Colonic mucosa (tissue), 4 donors: ENCODE measurements at regions not wholly inside any gene's neighbourhood (a gene's known extent, or its start where the extent isn't known, plus 50 kb on each side); places are given as distances from the start of the nearest gene placed in this dataset.
"Not testable (repeated sequence)": the region's sequence is repeated elsewhere in the genome, so short reads cannot be mapped to it uniquely, and the experiment has no call there.

ENCODE experiments used
- DNase-seq: peaks from one replicate; pipeline ENCODE4 v3.0.0-alpha.2; 2020
- H3K27ac ChIP-seq: fragments of 200-600 bp; one replicate; pipeline ENCODE4 v1.8.0; 2021
- H3K27me3 ChIP-seq: fragments of 200-600 bp; one replicate; pipeline ENCODE4 v1.8.0; 2021
- H3K36me3 ChIP-seq: fragments of 200-600 bp; one replicate; pipeline ENCODE4 v1.8.0; 2021
- H3K4me1 ChIP-seq: fragments of 200-600 bp; one replicate; pipeline ENCODE4 v1.8.0; 2021; ENCODE audit warnings: mild to moderate bottlenecking
- H3K4me3 ChIP-seq: fragments of 200-600 bp; one replicate; pipeline ENCODE4 v1.8.0; 2021
- H3K9ac ChIP-seq, 2 donors: one replicate each; pipeline ENCODE4 v1.7.0; 2013; ENCODE audit warnings: control low read depth in 2 of 2, low read depth in 2 of 2, low read length in 2 of 2
- H3K9me3 ChIP-seq: fragments of 200-600 bp; one replicate; pipeline ENCODE4 v1.8.0; 2021
- CTCF ChIP-seq: fragments of 200-600 bp; IDR thresholded peaks from one replicate; pipeline ENCODE4 v1.8.0; 2022; ENCODE audit warnings: antibody characterized with exemption, mild to moderate bottlenecking
- intact Hi-C: fragments of 100-400 bp; cut with DNase I; formaldehyde crosslinking; loops from one replicate; pipeline ENCODE4 v1.14.1; 2022
- donor health status: healthy.
- donor health status: DM: no; HTN: no; CAD: no.
- donor health status: DM: no; HTN: no; CAD: no.

GRCh38 chr16:61128545-61129323 lies 907.5 kb downstream of the CDH8 start:
- no peak for DNase-seq
- no peaks in the 10 kb centered on the region for H3K4me1 ChIP-seq
- TF ChIP-seq CTCF, result no peak
- intact Hi-C loops, result no loop called here
- H3K9ac ChIP-seq, result no peak overlapping the region
- H3K27me3 ChIP-seq, result no peaks in the 10 kb centered on the region
- H3K36me3 ChIP-seq, result no peaks in the 10 kb centered on the region
- H3K27ac ChIP-seq, result no peak overlapping the region
- H3K4me3 ChIP-seq, result no peak overlapping the region
- H3K9me3 ChIP-seq, result no peaks in the 10 kb centered on the region

DNA sequence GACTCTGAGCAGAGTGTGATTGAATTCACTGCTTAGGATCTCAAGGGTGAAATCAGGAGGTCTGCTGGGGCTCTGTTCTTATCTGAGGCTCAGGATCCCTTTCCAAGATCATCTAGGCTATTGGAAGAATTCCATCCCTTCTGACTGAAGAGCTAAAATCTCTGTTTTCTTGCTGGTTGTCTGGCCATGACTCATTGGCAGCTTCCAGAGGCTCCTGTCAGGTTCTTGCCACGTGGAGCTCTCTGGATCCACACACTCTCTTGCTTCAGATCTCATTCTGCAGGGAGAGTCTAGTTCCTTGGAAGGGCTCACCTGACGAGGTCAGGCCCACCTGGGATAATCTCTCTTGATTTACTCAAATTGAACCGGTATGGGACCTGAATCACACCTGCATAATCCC lies 930.7 kb downstream of the CDH8 start:
- no peak overlapping the region for H3K27ac ChIP-seq
- H3K9me3 ChIP-seq, result no peaks in the 10 kb centered on the region
- no peaks in the 10 kb centered on the region for H3K4me1 ChIP-seq
- no peak for TF ChIP-seq CTCF
- H3K27me3 ChIP-seq, result no peaks in the 10 kb centered on the region
- intact Hi-C loops, result no loop called here
- H3K4me3 ChIP-seq, result no peak overlapping the region
- DNase-seq, result no peak
- H3K9ac ChIP-seq, result no peak overlapping the region
- no peaks in the 10 kb centered on the region for H3K36me3 ChIP-seq

DNA sequence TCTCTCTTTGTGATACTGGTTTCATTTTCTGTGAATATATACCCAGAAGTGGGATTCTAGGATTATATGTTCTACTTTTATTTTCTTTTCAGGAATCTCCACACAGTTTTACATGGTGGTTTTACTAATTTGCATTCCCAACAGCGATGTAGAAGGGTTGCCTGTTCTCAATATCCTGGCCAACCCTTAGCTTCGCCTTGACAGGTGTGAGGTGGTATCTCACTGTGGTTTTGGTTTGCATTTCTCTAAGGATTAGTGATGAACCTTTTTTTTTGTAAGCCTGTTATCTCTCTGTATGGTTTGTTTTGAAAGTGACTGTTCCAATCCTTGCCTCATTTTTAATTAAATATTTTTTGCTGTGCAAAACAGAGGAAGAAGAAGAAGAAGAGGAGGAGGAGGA lies 937.7 kb downstream of the CDH8 start:
- Histone ChIP-seq H3K27ac (no peak overlapping the region), H3K36me3 (no peaks in the 10 kb centered on the region), H3K9me3 (no peaks in the 10 kb centered on the region), H3K27me3 (no peaks in the 10 kb centered on the region), H3K9ac (no peak overlapping the region), H3K4me1 (no peaks in the 10 kb centered on the region), H3K4me3 (no peak overlapping the region)
- no peak for DNase-seq
- intact Hi-C loops, result no loop called here
- no peak for TF ChIP-seq CTCF

GRCh38 chr16:61091300-61091699 lies 944.9 kb downstream of the CDH8 start:
- DNase-seq, H3K4me3 ChIP-seq, H3K36me3 ChIP-seq, H3K27me3 ChIP-seq, H3K4me1 ChIP-seq, intact Hi-C loops, H3K9ac ChIP-seq, H3K27ac ChIP-seq, H3K9me3 ChIP-seq: not testable (repeated sequence)

- H3K27ac ChIP-seq, result no peak overlapping the region
- no peaks in the 10 kb centered on the region for H3K4me1 ChIP-seq
- H3K9me3 ChIP-seq, result no peaks in the 10 kb centered on the region
- no peak for TF ChIP-seq CTCF
- H3K36me3 ChIP-seq, result no peaks in the 10 kb centered on the region
- no peak for DNase-seq
- no peak overlapping the region for H3K9ac ChIP-seq
- intact Hi-C loops, result no loop called here
- no peak overlapping the region for H3K4me3 ChIP-seq
- H3K27me3 ChIP-seq, result no peaks in the 10 kb centered on the region
Measured at GRCh38 chr16:61083711-61084110, 952.5 kb downstream of the CDH8 start.

- Histone ChIP-seq H3K4me1 (no peaks in the 10 kb centered on the region), H3K9ac (no peak overlapping the region), H3K4me3 (no peak overlapping the region), H3K9me3 (no peaks in the 10 kb centered on the region), H3K36me3 (no peaks in the 10 kb centered on the region), H3K27ac (no peak overlapping the region), H3K27me3 (no peaks in the 10 kb centered on the region)
- intact Hi-C loops, result no loop called here
- no peak for DNase-seq
- no peak for TF ChIP-seq CTCF
Measured at GRCh38 chr16:61074324-61074723, 961.9 kb downstream of the CDH8 start.
